ENCODE measurements at regions not wholly inside any gene's neighbourhood (a gene's known extent, or its start where the extent isn't known, plus 50 kb on each side); places are given as distances from the start of the nearest gene placed in this dataset.

DNA sequence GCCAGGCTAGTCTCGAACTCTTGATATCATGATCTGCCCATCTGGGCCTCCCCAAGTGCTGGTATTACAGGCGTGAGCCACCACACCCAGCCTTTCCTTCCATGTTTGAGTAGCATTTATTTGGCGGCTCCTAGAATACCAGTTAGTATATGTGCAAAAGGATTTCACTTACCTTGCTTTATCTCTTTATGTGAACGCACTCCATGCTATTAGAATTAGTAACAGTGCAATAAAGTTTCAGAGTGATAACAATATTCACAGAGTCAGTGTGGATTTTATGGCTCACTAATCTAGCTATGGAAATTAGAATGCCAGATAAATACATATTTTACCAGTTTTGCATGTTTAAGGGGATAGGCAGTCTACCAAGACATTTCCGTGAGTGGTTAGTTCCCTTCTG, 74.4 kb upstream of the NIPBL start:
- TF ChIP-seq, protein P1, sequence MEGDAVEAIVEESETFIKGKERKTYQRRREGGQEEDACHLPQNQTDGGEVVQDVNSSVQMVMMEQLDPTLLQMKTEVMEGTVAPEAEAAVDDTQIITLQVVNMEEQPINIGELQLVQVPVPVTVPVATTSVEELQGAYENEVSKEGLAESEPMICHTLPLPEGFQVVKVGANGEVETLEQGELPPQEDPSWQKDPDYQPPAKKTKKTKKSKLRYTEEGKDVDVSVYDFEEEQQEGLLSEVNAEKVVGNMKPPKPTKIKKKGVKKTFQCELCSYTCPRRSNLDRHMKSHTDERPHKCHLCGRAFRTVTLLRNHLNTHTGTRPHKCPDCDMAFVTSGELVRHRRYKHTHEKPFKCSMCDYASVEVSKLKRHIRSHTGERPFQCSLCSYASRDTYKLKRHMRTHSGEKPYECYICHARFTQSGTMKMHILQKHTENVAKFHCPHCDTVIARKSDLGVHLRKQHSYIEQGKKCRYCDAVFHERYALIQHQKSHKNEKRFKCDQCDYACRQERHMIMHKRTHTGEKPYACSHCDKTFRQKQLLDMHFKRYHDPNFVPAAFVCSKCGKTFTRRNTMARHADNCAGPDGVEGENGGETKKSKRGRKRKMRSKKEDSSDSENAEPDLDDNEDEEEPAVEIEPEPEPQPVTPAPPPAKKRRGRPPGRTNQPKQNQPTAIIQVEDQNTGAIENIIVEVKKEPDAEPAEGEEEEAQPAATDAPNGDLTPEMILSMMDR (IDR thresholded peaks at IDR 0.05 in 2 of 3, conservative IDR thresholded peaks at IDR 0.05 in 1 of 3; ENCODE audit: borderline replicate concordance in 1 of 3, insufficient read depth in 1 of 3, low read depth in 2 of 3, low read length in 2 of 3) = no peak
- TF ChIP-seq POLR2A (IDR thresholded peaks at IDR 0.05; ENCODE audit: borderline replicate concordance, extremely low read depth, insufficient read depth, insufficient read length) = no peak
- TF ChIP-seq ZNF274 (IDR thresholded peaks at IDR 0.05; ENCODE audit: low read depth, low read length) = no peak
- no peak for TF ChIP-seq FOSL1 (IDR thresholded peaks at IDR 0.05; ENCODE audit: low read depth)
- no peak for TF ChIP-seq SIN3A (IDR thresholded peaks at IDR 0.05; ENCODE audit: low read depth)
- TF ChIP-seq, protein P2, sequence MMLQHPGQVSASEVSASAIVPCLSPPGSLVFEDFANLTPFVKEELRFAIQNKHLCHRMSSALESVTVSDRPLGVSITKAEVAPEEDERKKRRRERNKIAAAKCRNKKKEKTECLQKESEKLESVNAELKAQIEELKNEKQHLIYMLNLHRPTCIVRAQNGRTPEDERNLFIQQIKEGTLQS (IDR thresholded peaks at IDR 0.05) = no peak
- TF ChIP-seq, protein P3, sequence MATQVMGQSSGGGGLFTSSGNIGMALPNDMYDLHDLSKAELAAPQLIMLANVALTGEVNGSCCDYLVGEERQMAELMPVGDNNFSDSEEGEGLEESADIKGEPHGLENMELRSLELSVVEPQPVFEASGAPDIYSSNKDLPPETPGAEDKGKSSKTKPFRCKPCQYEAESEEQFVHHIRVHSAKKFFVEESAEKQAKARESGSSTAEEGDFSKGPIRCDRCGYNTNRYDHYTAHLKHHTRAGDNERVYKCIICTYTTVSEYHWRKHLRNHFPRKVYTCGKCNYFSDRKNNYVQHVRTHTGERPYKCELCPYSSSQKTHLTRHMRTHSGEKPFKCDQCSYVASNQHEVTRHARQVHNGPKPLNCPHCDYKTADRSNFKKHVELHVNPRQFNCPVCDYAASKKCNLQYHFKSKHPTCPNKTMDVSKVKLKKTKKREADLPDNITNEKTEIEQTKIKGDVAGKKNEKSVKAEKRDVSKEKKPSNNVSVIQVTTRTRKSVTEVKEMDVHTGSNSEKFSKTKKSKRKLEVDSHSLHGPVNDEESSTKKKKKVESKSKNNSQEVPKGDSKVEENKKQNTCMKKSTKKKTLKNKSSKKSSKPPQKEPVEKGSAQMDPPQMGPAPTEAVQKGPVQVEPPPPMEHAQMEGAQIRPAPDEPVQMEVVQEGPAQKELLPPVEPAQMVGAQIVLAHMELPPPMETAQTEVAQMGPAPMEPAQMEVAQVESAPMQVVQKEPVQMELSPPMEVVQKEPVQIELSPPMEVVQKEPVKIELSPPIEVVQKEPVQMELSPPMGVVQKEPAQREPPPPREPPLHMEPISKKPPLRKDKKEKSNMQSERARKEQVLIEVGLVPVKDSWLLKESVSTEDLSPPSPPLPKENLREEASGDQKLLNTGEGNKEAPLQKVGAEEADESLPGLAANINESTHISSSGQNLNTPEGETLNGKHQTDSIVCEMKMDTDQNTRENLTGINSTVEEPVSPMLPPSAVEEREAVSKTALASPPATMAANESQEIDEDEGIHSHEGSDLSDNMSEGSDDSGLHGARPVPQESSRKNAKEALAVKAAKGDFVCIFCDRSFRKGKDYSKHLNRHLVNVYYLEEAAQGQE (IDR thresholded peaks at IDR 0.05; ENCODE audit: low read depth) = no peak
- no peak for TF ChIP-seq TCF7L2 (IDR thresholded peaks at IDR 0.05; ENCODE audit: borderline replicate concordance, extremely low read depth, insufficient read depth, insufficient read length)
